ENCODE measurements at regions not wholly inside any gene's neighbourhood (a gene's known extent, or its start where the extent isn't known, plus 50 kb on each side); places are given as distances from the start of the nearest gene placed in this dataset.

- no peak for DNase-seq (ENCODE audit: low read depth in 2 of 2)
- TF ChIP-seq CTCF (IDR thresholded peaks at IDR 0.05; ENCODE audit: low read depth, low read length), result no peak
- H3K4me3 ChIP-seq (replicated peaks in 1 of 2; ENCODE audit: low read depth in 2 of 2, low read length in 2 of 2), result no peak overlapping the region
These were observed 117.9 kb downstream of the EFNB2 start for GRCh38 chr13:106417467-106418110.

- H3K4me3 ChIP-seq (replicated peaks in 1 of 2; ENCODE audit: low read depth in 2 of 2, low read length in 2 of 2), result no peak overlapping the region
- TF ChIP-seq CTCF (IDR thresholded peaks at IDR 0.05; ENCODE audit: low read depth, low read length), result no peak
- DNase-seq (ENCODE audit: low read depth in 2 of 2), result no peak
These were observed 118.8 kb downstream of the EFNB2 start for GRCh38 chr13:106416645-106417044.

- no peak for DNase-seq (ENCODE audit: low read depth in 2 of 2)
- TF ChIP-seq CTCF (IDR thresholded peaks at IDR 0.05; ENCODE audit: low read depth, low read length), result no peak
- no peak overlapping the region for H3K4me3 ChIP-seq (replicated peaks in 1 of 2; ENCODE audit: low read depth in 2 of 2, low read length in 2 of 2)
These were observed 119.5 kb downstream of the EFNB2 start for GRCh38 chr13:106415971-106416370.

- no peak for TF ChIP-seq CTCF (IDR thresholded peaks at IDR 0.05; ENCODE audit: low read depth, low read length)
- no peak for DNase-seq (ENCODE audit: low read depth in 2 of 2)
- no peak overlapping the region for H3K4me3 ChIP-seq (replicated peaks in 1 of 2; ENCODE audit: low read depth in 2 of 2, low read length in 2 of 2)
These were observed 120.0 kb downstream of the EFNB2 start for GRCh38 chr13:106415442-106415841.

- peak in 1 of 2 donors; percentile 3 for DNase-seq (ENCODE audit: low read depth in 2 of 2)
- H3K4me3 ChIP-seq (replicated peaks in 1 of 2; ENCODE audit: low read depth in 2 of 2, low read length in 2 of 2), result no peak overlapping the region
- TF ChIP-seq CTCF (IDR thresholded peaks at IDR 0.05; ENCODE audit: low read depth, low read length), result no peak
These were observed 128.1 kb downstream of the EFNB2 start for GRCh38 chr13:106407338-106407737.

- H3K4me3 ChIP-seq (replicated peaks in 1 of 2; ENCODE audit: low read depth in 2 of 2, low read length in 2 of 2), result no peak overlapping the region
- no peak for TF ChIP-seq CTCF (IDR thresholded peaks at IDR 0.05; ENCODE audit: low read depth, low read length)
- no peak for DNase-seq (ENCODE audit: low read depth in 2 of 2)
These were observed 129.7 kb downstream of the EFNB2 start for GRCh38 chr13:106405731-106406130.

- TF ChIP-seq CTCF (IDR thresholded peaks at IDR 0.05; ENCODE audit: low read depth, low read length), result no peak
- H3K4me3 ChIP-seq (replicated peaks in 1 of 2; ENCODE audit: low read depth in 2 of 2, low read length in 2 of 2), result no peak overlapping the region
- no peak for DNase-seq (ENCODE audit: low read depth in 2 of 2)
These were observed 132.2 kb downstream of the EFNB2 start for GRCh38 chr13:106403280-106403679.
